B cell (primary cell): ENCODE measurements at regions not wholly inside any gene's neighbourhood (a gene's known extent, or its start where the extent isn't known, plus 50 kb on each side); places are given as distances from the start of the nearest gene placed in this dataset.

Experiments
- ATAC-seq: fragments of 200-7000 bp; cut with Tn5 transposase; one replicate; pipeline ENCODE4 v1.10.0; 2021; ENCODE audit warnings: low read depth, mild to moderate bottlenecking, moderate number of reproducible peaks, moderate library complexity
- CTCF ChIA-PET: fragments of 350-600 bp; sonication (Branson Sonifier 250); formaldehyde crosslinking; loops from one replicate; lab custom pipeline; 2021; ENCODE audit warnings: antibody characterized with exemption, inconsistent platforms; lab: Charles Lee
- POLR2A ChIA-PET: fragments of 350-600 bp; sonication (Branson Sonifier 250); formaldehyde crosslinking; loops from one replicate; lab custom pipeline; 2021; ENCODE audit warnings: antibody characterized with exemption; lab: Charles Lee
- DNase-seq: peaks from one replicate; pipeline ENCODE4 v3.0.0; 2013
- H2AFZ ChIP-seq: 2 replicates; pipeline ENCODE4 v1.6.1; 2012; ENCODE audit warnings: mild to moderate bottlenecking, low read depth, low read length; ENCODE audit not compliant: insufficient read depth, poor library complexity, severe bottlenecking
- H3K27ac ChIP-seq, 2 donors: 1 replicate in 1 of 2; 2 replicates in 1 of 2; pipeline ENCODE4 v1.5.1; 2012 to 2013; ENCODE audit warnings: low read length in 2 of 2, mild to moderate bottlenecking in 2 of 2, moderate library complexity in 1 of 2
- H3K27me3 ChIP-seq, 4 experiments: fragments of 200-600 bp in 1 of 4; sonication (generic) in 1 of 4; replicated peaks in 1 of 4; 1 replicate in 2 of 4; 2 replicates in 2 of 4; pipeline versions ENCODE4 v1.6.1 to v1.7.0; 2013 to 2016; ENCODE audit warnings: low read length in 3 of 4, mild to moderate bottlenecking in 2 of 4, mixed read lengths in 1 of 4, moderate library complexity in 1 of 4; ENCODE audit not compliant: insufficient read depth in 4 of 4, control insufficient read depth in 3 of 4; ENCODE audit errors: control extremely low read depth in 1 of 4
- H3K36me3 ChIP-seq, 2 experiments: replicated peaks in 1 of 2; 1 replicate in 1 of 2; 2 replicates in 1 of 2; pipeline versions ENCODE4 v1.6.1 to v1.7.1; 2013; ENCODE audit warnings: low read length in 1 of 2; ENCODE audit not compliant: insufficient read depth in 2 of 2, control insufficient read depth in 1 of 2; ENCODE audit errors: control extremely low read depth in 1 of 2, extremely low read depth in 1 of 2
- H3K4me1 ChIP-seq, 2 donors: fragments of 200-600 bp in 1 of 2; sonication (generic) in 1 of 2; 1 replicate in 1 of 2; 2 replicates in 1 of 2; pipeline versions ENCODE4 v1.5.1 to v1.6.1; 2013 to 2017; ENCODE audit warnings: low read length in 2 of 2; ENCODE audit not compliant: control insufficient read depth in 2 of 2, insufficient read depth in 2 of 2
- H3K4me2 ChIP-seq: replicated peaks from 2 replicates; pipeline ENCODE3; 2012; ENCODE audit warnings: mild to moderate bottlenecking, low read depth, low read length; ENCODE audit not compliant: poor library complexity, severe bottlenecking
- H3K4me3 ChIP-seq, 5 experiments: fragments of 200-600 bp in 1 of 5; sonication (generic) in 1 of 5; 1 replicate in 3 of 5; 2 replicates in 2 of 5; pipeline versions ENCODE4 v1.5.1 to v1.7.0; 2011 to 2016; ENCODE audit warnings: low read length in 4 of 5, mild to moderate bottlenecking in 4 of 5, low read depth in 2 of 5, control low read depth in 1 of 5, moderate library complexity in 1 of 5; ENCODE audit not compliant: insufficient read depth in 1 of 5; ENCODE audit errors: control extremely low read depth in 1 of 5, extremely low read depth in 1 of 5
- H3K79me2 ChIP-seq: fragments of 200-600 bp; sonication (generic); one replicate; pipeline ENCODE4 v1.6.0; 2016; ENCODE audit warnings: low read length; ENCODE audit not compliant: control insufficient read depth, insufficient read depth
- H3K9ac ChIP-seq: fragments of 200-600 bp; sonication (generic); 2 replicates; pipeline ENCODE4 v1.6.1; 2017; ENCODE audit warnings: mild to moderate bottlenecking, low read length, moderate library complexity
- H3K9me3 ChIP-seq, 3 donors: one replicate each; pipeline versions ENCODE4 v1.6.1 to v1.7.1; 2013; ENCODE audit warnings: low read length in 2 of 3; ENCODE audit not compliant: control insufficient read depth in 2 of 3, insufficient read depth in 1 of 3; ENCODE audit errors: control extremely low read depth in 1 of 3
- H4K20me1 ChIP-seq: 2 replicates; pipeline ENCODE4 v1.6.0; 2012; ENCODE audit warnings: mild to moderate bottlenecking, low read length; ENCODE audit not compliant: insufficient read depth, control insufficient read depth, poor library complexity, severe bottlenecking
- H3K27ac Mint-ChIP-seq: one replicate; pipeline ENCODE4 v1.8.0; 2021; ENCODE audit warnings: mixed read lengths
- H3K27me3 Mint-ChIP-seq: one replicate; pipeline ENCODE4 v1.8.0; 2021; ENCODE audit warnings: mixed read lengths
- H3K4me1 Mint-ChIP-seq: one replicate; pipeline ENCODE4 v1.8.0; 2021; ENCODE audit warnings: mixed read lengths
- H3K4me3 Mint-ChIP-seq: one replicate; pipeline ENCODE4 v1.8.0; 2021; ENCODE audit warnings: mixed read lengths
- H3K9me3 Mint-ChIP-seq: one replicate; pipeline ENCODE4 v1.8.0; 2022; ENCODE audit warnings: mixed read lengths; ENCODE audit not compliant: insufficient read depth
- EZH2 ChIP-seq: IDR thresholded peaks from 2 replicates; pipeline ENCODE4 v1.6.1; 2012; ENCODE audit warnings: borderline replicate concordance, low read depth, mild to moderate bottlenecking, moderate library complexity, low read length; ENCODE audit not compliant: insufficient read depth, poor library complexity, severe bottlenecking
- WGBS: methylation state at CpG from one replicate; pipeline ENCODE4 v1.1.5; 2013; ENCODE audit warnings: missing lambda C conversion rate; ENCODE audit not compliant: insufficient coverage; 5-methylcytosine and 5-hydroxymethylcytosine counted together
- intact Hi-C: fragments of 100-400 bp; cut with micrococcal nuclease; formaldehyde crosslinking; loops from one replicate; pipeline ENCODE4 v1.10.0; 2022
- TF ChIP-seq, protein P1 (sequence below): fragments of 200-600 bp; IDR thresholded peaks from one replicate; pipeline ENCODE4 v1.8.0; 2022; ENCODE audit warnings: antibody characterized with exemption, mild to moderate bottlenecking

GRCh38 chr6:118744261-118744941 is 93.0 kb upstream of the CEP85L start:
- no peak overlapping the region for H3K9ac ChIP-seq
- no peaks in the 10 kb centered on the region for H3K27me3 ChIP-seq
- WGBS: 100% methylated on average over 3 of the region's 6 CpGs

GRCh38 chr6:118743746-118744145 is 92.4 kb upstream of the CEP85L start:
- H3K27me3 Mint-ChIP-seq: no peaks in the 10 kb centered on the region
- Histone ChIP-seq H3K4me3 (no peak overlapping the region), H4K20me1 (no peaks in the 10 kb centered on the region), H3K27me3 (peaks cover 0 to 3% (median 0%) of the 10 kb centered on the region in 4 experiments), H3K9ac (no peak overlapping the region), H2AFZ (no peak overlapping the region), H3K4me1 (peaks cover 12 to 24% of the 10 kb centered on the region in 2 donors), H3K79me2 (no peaks in the 10 kb centered on the region), H3K9me3 (no peaks in the 10 kb centered on the region), H3K4me2 (no peak overlapping the region), H3K36me3 (no peaks in the 10 kb centered on the region), H3K27ac (no peak overlapping the region)
- no peak for DNase-seq
- TF ChIP-seq, protein P1, sequence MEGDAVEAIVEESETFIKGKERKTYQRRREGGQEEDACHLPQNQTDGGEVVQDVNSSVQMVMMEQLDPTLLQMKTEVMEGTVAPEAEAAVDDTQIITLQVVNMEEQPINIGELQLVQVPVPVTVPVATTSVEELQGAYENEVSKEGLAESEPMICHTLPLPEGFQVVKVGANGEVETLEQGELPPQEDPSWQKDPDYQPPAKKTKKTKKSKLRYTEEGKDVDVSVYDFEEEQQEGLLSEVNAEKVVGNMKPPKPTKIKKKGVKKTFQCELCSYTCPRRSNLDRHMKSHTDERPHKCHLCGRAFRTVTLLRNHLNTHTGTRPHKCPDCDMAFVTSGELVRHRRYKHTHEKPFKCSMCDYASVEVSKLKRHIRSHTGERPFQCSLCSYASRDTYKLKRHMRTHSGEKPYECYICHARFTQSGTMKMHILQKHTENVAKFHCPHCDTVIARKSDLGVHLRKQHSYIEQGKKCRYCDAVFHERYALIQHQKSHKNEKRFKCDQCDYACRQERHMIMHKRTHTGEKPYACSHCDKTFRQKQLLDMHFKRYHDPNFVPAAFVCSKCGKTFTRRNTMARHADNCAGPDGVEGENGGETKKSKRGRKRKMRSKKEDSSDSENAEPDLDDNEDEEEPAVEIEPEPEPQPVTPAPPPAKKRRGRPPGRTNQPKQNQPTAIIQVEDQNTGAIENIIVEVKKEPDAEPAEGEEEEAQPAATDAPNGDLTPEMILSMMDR: no peak
- TF ChIP-seq EZH2: no peak
- H3K4me1 Mint-ChIP-seq: peaks cover 34% of the 10 kb centered on the region
- H3K9me3 Mint-ChIP-seq: no peaks in the 10 kb centered on the region
- ChIA-PET POLR2A (no interaction called here), CTCF (no interaction called here)
- no CpG with 5 or more reads among the region's 1 CpG for WGBS
- no peak overlapping the region for H3K4me3 Mint-ChIP-seq
- no peak for ATAC-seq
- no peak overlapping the region for H3K27ac Mint-ChIP-seq
- intact Hi-C loops: no loop called here

More at GRCh38 chr6:118744261-118744941, 93.0 kb upstream of the CEP85L start:
- H3K27ac ChIP-seq: no peak overlapping the region
- H3K4me3 ChIP-seq: no peak overlapping the region
- intact Hi-C loops: no loop called here
- Mint-ChIP-seq H3K9me3 (no peaks in the 10 kb centered on the region), H3K27ac (no peak overlapping the region), H3K27me3 (no peaks in the 10 kb centered on the region), H3K4me1 (peaks cover 34% of the 10 kb centered on the region), H3K4me3 (no peak overlapping the region)
- no peaks in the 10 kb centered on the region for H3K79me2 ChIP-seq
- ChIA-PET CTCF (interaction anchor here (0.7 kb wide), 1 partner anchor 10 kb away, joined by 3 read pairs; no protein-coding TSS in a partner anchor), POLR2A (no interaction called here)
- TF ChIP-seq, protein P1: no peak
- no peak for TF ChIP-seq EZH2
- DNase-seq (no peak), ATAC-seq (no peak)
- no peak overlapping the region for H2AFZ ChIP-seq
- no peak overlapping the region for H3K4me2 ChIP-seq
- H3K36me3 ChIP-seq: no peaks in the 10 kb centered on the region
- no peaks in the 10 kb centered on the region for H4K20me1 ChIP-seq
- no peaks in the 10 kb centered on the region for H3K9me3 ChIP-seq
- peaks cover 12 to 24% of the 10 kb centered on the region in 2 donors for H3K4me1 ChIP-seq
